Posterior vena cava (tissue), 2 donors: ENCODE measurements at regions not wholly inside any gene's neighbourhood (a gene's known extent, or its start where the extent isn't known, plus 50 kb on each side); places are given as distances from the start of the nearest gene placed in this dataset.
"Not testable (repeated sequence)": the region's sequence is repeated elsewhere in the genome, so short reads cannot be mapped to it uniquely, and the experiment has no call there.

Experiments used
- DNase-seq: peaks from one replicate; pipeline ENCODE4 v3.0.0-alpha.2; 2020; ENCODE audit warnings: low spot score
- intact Hi-C, 2 donors: fragments of 100-400 bp; cut with DNase I; formaldehyde crosslinking; loops; one replicate each; pipeline versions ENCODE4 v1.14.1 to v1.14.2; 2022 to 2023
- donor health status: DM: yes; HTN: yes; CAD: no.
- donor health status: DM: yes; HTN: yes; CAD: no.

DNA sequence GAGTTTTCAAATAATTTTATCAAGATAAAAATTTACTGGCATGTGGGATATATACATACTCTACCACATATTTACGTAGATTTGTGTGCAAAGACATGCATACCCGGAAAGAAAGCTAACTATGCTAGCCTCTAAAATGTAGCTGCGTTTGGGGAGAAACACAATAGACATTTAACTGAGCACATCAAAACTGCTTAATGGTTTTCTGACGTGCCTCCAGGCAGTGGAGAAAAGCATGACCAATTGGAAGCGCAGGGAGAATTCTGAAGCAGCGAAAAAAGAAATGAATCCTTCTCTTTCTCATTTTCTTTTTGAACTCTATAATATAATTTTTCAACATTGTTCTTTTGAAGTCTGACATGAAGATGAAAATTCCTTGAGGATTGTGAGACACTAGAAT, 60.3 kb upstream of the LYZL1 start:
- DNase-seq, result no peak
- intact Hi-C loops, result no loop called here

DNA sequence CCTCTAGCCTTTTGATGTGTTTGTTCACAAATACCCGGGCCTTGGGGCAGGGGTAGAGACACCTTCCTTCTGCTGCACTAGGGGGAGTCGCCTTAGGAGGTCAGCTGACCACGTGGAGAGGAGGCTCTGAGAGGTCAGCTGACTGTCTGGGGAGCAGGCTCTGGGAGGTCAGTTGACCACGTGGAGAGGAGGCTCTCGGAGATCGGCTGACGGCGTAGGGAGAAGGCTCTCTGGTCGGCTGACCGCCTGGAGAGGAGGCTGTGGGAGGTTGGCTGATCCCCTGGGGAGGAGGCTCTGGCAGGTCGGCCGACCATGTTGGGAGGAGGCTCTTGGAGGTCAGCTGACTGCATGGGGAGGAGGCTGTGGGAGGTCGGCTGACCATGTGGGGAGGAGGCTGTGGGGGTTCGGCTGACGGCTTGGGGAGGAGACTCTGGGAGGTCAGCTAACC, 59.6 kb upstream of the LYZL1 start:
- intact Hi-C loops, result no loop called here
- DNase-seq, result no peak

GRCh38 chr10:29236910-29237309, 52.0 kb upstream of the LYZL1 start:
- DNase-seq, intact Hi-C loops: not testable (repeated sequence)

- intact Hi-C loops, result no loop called here
- no peak for DNase-seq
These were observed 51.1 kb upstream of the LYZL1 start for GRCh38 chr10:29237786-29238185.

GRCh38 chr10:29238523-29239135, 50.2 kb upstream of the LYZL1 start:
- intact Hi-C loops, result no loop called here
- DNase-seq, result no peak
